ENCODE measurements at regions not wholly inside any gene's neighbourhood (a gene's known extent, or its start where the extent isn't known, plus 50 kb on each side); places are given as distances from the start of the nearest gene placed in this dataset.
A peak's percentile ranks its signal among the peaks of the same experiment; 100 is the strongest.

GRCh38 chr10:52446391-52446790, 132.3 kb downstream of the DKK1 start:
- Mint-ChIP-seq H3K27ac (ENCODE audit: low read depth) (no peak overlapping the region), H3K27me3 (no peaks in the 10 kb centered on the region), H3K36me3 (ENCODE audit: insufficient read depth) (no peaks in the 10 kb centered on the region), H3K9me3 (peaks cover 6% of the 10 kb centered on the region), H3K4me1 (no peaks in the 10 kb centered on the region), H3K4me3 (no peak overlapping the region)
- ATAC-seq (replicated peaks; ENCODE audit: extremely low read depth, poor library complexity, severe bottlenecking) (no peak), DNase-seq (ENCODE audit: low spot score in 2 of 2) (no peak)

- H3K4me3 Mint-ChIP-seq = no peak overlapping the region
- ATAC-seq (replicated peaks; ENCODE audit: extremely low read depth, poor library complexity, severe bottlenecking) (no peak), DNase-seq (ENCODE audit: low spot score in 2 of 2) (no peak)
- no peak overlapping the region for H3K27ac Mint-ChIP-seq (ENCODE audit: low read depth)
- peaks cover 6% of the 10 kb centered on the region for H3K9me3 Mint-ChIP-seq
- no peaks in the 10 kb centered on the region for H3K4me1 Mint-ChIP-seq
- H3K27me3 Mint-ChIP-seq = no peaks in the 10 kb centered on the region
- no peaks in the 10 kb centered on the region for H3K36me3 Mint-ChIP-seq (ENCODE audit: insufficient read depth)
Measured at GRCh38 chr10:52447931-52448353, 133.9 kb downstream of the DKK1 start.

- H3K9me3 Mint-ChIP-seq = peaks cover 6% of the 10 kb centered on the region
- no peak overlapping the region for H3K27ac Mint-ChIP-seq (ENCODE audit: low read depth)
- no peaks in the 10 kb centered on the region for H3K36me3 Mint-ChIP-seq (ENCODE audit: insufficient read depth)
- no peaks in the 10 kb centered on the region for H3K4me1 Mint-ChIP-seq
- no peak for DNase-seq (ENCODE audit: low spot score in 2 of 2)
- H3K27me3 Mint-ChIP-seq = no peaks in the 10 kb centered on the region
- ATAC-seq (replicated peaks; ENCODE audit: extremely low read depth, poor library complexity, severe bottlenecking) = no peak
- no peak overlapping the region for H3K4me3 Mint-ChIP-seq
Measured at GRCh38 chr10:52450762-52451291, 136.7 kb downstream of the DKK1 start.

GRCh38 chr10:52451817-52452216, 137.7 kb downstream of the DKK1 start:
- DNase-seq (ENCODE audit: low spot score in 2 of 2) (no peak), ATAC-seq (replicated peaks; ENCODE audit: extremely low read depth, poor library complexity, severe bottlenecking) (no peak)
- Mint-ChIP-seq H3K36me3 (ENCODE audit: insufficient read depth) (no peaks in the 10 kb centered on the region), H3K4me1 (no peaks in the 10 kb centered on the region), H3K9me3 (peaks cover 6% of the 10 kb centered on the region), H3K4me3 (no peak overlapping the region), H3K27ac (ENCODE audit: low read depth) (no peak overlapping the region), H3K27me3 (no peaks in the 10 kb centered on the region)

GRCh38 chr10:52452600-52453493, 138.8 kb downstream of the DKK1 start:
- H3K27me3 Mint-ChIP-seq = no peaks in the 10 kb centered on the region
- H3K36me3 Mint-ChIP-seq (ENCODE audit: insufficient read depth) = no peaks in the 10 kb centered on the region
- H3K4me3 Mint-ChIP-seq = no peak overlapping the region
- no peak for DNase-seq (ENCODE audit: low spot score in 2 of 2)
- H3K9me3 Mint-ChIP-seq = no peaks in the 10 kb centered on the region
- no peak overlapping the region for H3K27ac Mint-ChIP-seq (ENCODE audit: low read depth)
- no peaks in the 10 kb centered on the region for H3K4me1 Mint-ChIP-seq
- ATAC-seq (replicated peaks; ENCODE audit: extremely low read depth, poor library complexity, severe bottlenecking) = no peak

GRCh38 chr10:52453501-52453900, 139.4 kb downstream of the DKK1 start:
- H3K36me3 Mint-ChIP-seq (ENCODE audit: insufficient read depth) = no peaks in the 10 kb centered on the region
- no peaks in the 10 kb centered on the region for H3K27me3 Mint-ChIP-seq
- H3K4me1 Mint-ChIP-seq = no peaks in the 10 kb centered on the region
- no peak overlapping the region for H3K4me3 Mint-ChIP-seq
- ATAC-seq (replicated peaks; ENCODE audit: extremely low read depth, poor library complexity, severe bottlenecking) (no peak), DNase-seq (ENCODE audit: low spot score in 2 of 2) (no peak)
- no peak overlapping the region for H3K27ac Mint-ChIP-seq (ENCODE audit: low read depth)
- no peaks in the 10 kb centered on the region for H3K9me3 Mint-ChIP-seq

GRCh38 chr10:52454491-52454890, 140.4 kb downstream of the DKK1 start:
- no peak overlapping the region for H3K4me3 Mint-ChIP-seq
- no peaks in the 10 kb centered on the region for H3K4me1 Mint-ChIP-seq
- H3K9me3 Mint-ChIP-seq = no peaks in the 10 kb centered on the region
- DNase-seq (ENCODE audit: low spot score in 2 of 2) (no peak), ATAC-seq (replicated peaks; ENCODE audit: extremely low read depth, poor library complexity, severe bottlenecking) (no peak)
- H3K36me3 Mint-ChIP-seq (ENCODE audit: insufficient read depth) = no peaks in the 10 kb centered on the region
- no peak overlapping the region for H3K27ac Mint-ChIP-seq (ENCODE audit: low read depth)
- no peaks in the 10 kb centered on the region for H3K27me3 Mint-ChIP-seq

GRCh38 chr10:52455098-52455497, 141.0 kb downstream of the DKK1 start:
- Mint-ChIP-seq H3K4me3 (no peak overlapping the region), H3K9me3 (no peaks in the 10 kb centered on the region), H3K4me1 (no peaks in the 10 kb centered on the region), H3K27me3 (no peaks in the 10 kb centered on the region), H3K36me3 (ENCODE audit: insufficient read depth) (no peaks in the 10 kb centered on the region), H3K27ac (ENCODE audit: low read depth) (no peak overlapping the region)
- ATAC-seq (replicated peaks; ENCODE audit: extremely low read depth, poor library complexity, severe bottlenecking) (peak; percentile 10), DNase-seq (ENCODE audit: low spot score in 2 of 2) (no peak)

- no peaks in the 10 kb centered on the region for H3K9me3 Mint-ChIP-seq
- H3K27me3 Mint-ChIP-seq = no peaks in the 10 kb centered on the region
- no peak overlapping the region for H3K27ac Mint-ChIP-seq (ENCODE audit: low read depth)
- ATAC-seq (replicated peaks; ENCODE audit: extremely low read depth, poor library complexity, severe bottlenecking) = no peak
- no peak overlapping the region for H3K4me3 Mint-ChIP-seq
- no peaks in the 10 kb centered on the region for H3K4me1 Mint-ChIP-seq
- H3K36me3 Mint-ChIP-seq (ENCODE audit: insufficient read depth) = no peaks in the 10 kb centered on the region
- DNase-seq (ENCODE audit: low spot score in 2 of 2) = no peak
Measured at GRCh38 chr10:52459097-52459496, 145.0 kb downstream of the DKK1 start.

GRCh38 chr10:52463826-52464225, 149.7 kb downstream of the DKK1 start:
- Mint-ChIP-seq H3K9me3 (peaks cover 14% of the 10 kb centered on the region), H3K4me3 (no peak overlapping the region), H3K4me1 (no peaks in the 10 kb centered on the region), H3K27me3 (no peaks in the 10 kb centered on the region), H3K27ac (ENCODE audit: low read depth) (no peak overlapping the region), H3K36me3 (ENCODE audit: insufficient read depth) (no peaks in the 10 kb centered on the region)
- DNase-seq (ENCODE audit: low spot score in 2 of 2) (no peak), ATAC-seq (replicated peaks; ENCODE audit: extremely low read depth, poor library complexity, severe bottlenecking) (no peak)

GRCh38 chr10:52464368-52465124, 150.5 kb downstream of the DKK1 start:
- Mint-ChIP-seq H3K36me3 (ENCODE audit: insufficient read depth) (no peaks in the 10 kb centered on the region), H3K4me3 (no peak overlapping the region), H3K27me3 (no peaks in the 10 kb centered on the region), H3K27ac (ENCODE audit: low read depth) (no peak overlapping the region), H3K4me1 (no peaks in the 10 kb centered on the region), H3K9me3 (peaks cover 16% of the 10 kb centered on the region)
- DNase-seq (ENCODE audit: low spot score in 2 of 2) = no peak
- ATAC-seq (replicated peaks; ENCODE audit: extremely low read depth, poor library complexity, severe bottlenecking) = no peak

GRCh38 chr10:52465202-52465601, 151.1 kb downstream of the DKK1 start:
- no peak overlapping the region for H3K4me3 Mint-ChIP-seq
- ATAC-seq (replicated peaks; ENCODE audit: extremely low read depth, poor library complexity, severe bottlenecking) = no peak
- no peak for DNase-seq (ENCODE audit: low spot score in 2 of 2)
- H3K27ac Mint-ChIP-seq (ENCODE audit: low read depth) = no peak overlapping the region
- H3K27me3 Mint-ChIP-seq = no peaks in the 10 kb centered on the region
- H3K9me3 Mint-ChIP-seq = peaks cover 16% of the 10 kb centered on the region
- no peaks in the 10 kb centered on the region for H3K36me3 Mint-ChIP-seq (ENCODE audit: insufficient read depth)
- H3K4me1 Mint-ChIP-seq = no peaks in the 10 kb centered on the region

GRCh38 chr10:52466464-52466863, 152.4 kb downstream of the DKK1 start:
- Mint-ChIP-seq H3K36me3 (ENCODE audit: insufficient read depth) (no peaks in the 10 kb centered on the region), H3K27ac (ENCODE audit: low read depth) (no peak overlapping the region), H3K4me3 (no peak overlapping the region), H3K4me1 (no peaks in the 10 kb centered on the region), H3K9me3 (peaks cover 16% of the 10 kb centered on the region), H3K27me3 (no peaks in the 10 kb centered on the region)
- no peak for ATAC-seq (replicated peaks; ENCODE audit: extremely low read depth, poor library complexity, severe bottlenecking)
- DNase-seq (ENCODE audit: low spot score in 2 of 2) = no peak

All from central memory CD8-positive, alpha-beta T cell (primary cell).